ENCODE measurements at regions not wholly inside any gene's neighbourhood (a gene's known extent, or its start where the extent isn't known, plus 50 kb on each side); places are given as distances from the start of the nearest gene placed in this dataset.

DNA sequence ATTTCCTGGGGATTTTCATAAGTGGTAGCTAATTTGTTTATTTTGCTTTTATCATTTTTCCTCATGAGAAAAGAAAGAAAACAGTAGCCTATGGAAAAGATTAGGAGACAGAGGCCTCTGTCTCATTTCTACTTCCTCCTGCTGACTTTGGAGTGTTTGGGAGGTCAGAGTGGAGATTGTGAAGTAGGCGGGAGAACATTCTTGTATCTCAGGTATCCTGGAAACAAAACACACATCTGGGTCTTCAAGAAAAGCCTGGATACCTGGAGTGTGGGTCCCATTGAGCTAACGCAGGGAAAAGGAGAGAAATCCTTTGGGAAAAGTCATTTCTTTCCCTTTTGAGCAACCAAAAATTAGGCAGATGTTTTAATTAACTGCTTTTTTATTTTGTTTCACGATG lies 161.5 kb upstream of the DMAC1 start:
- Histone ChIP-seq H3K9me3 (no peaks in the 10 kb centered on the region), H3K4me1 (no peaks in the 10 kb centered on the region), H3K27ac (no peak overlapping the region), H3K36me3 (no peaks in the 10 kb centered on the region), H3K27me3 (no peaks in the 10 kb centered on the region), H3K4me3 (no peak overlapping the region)
- TF ChIP-seq, protein P1, sequence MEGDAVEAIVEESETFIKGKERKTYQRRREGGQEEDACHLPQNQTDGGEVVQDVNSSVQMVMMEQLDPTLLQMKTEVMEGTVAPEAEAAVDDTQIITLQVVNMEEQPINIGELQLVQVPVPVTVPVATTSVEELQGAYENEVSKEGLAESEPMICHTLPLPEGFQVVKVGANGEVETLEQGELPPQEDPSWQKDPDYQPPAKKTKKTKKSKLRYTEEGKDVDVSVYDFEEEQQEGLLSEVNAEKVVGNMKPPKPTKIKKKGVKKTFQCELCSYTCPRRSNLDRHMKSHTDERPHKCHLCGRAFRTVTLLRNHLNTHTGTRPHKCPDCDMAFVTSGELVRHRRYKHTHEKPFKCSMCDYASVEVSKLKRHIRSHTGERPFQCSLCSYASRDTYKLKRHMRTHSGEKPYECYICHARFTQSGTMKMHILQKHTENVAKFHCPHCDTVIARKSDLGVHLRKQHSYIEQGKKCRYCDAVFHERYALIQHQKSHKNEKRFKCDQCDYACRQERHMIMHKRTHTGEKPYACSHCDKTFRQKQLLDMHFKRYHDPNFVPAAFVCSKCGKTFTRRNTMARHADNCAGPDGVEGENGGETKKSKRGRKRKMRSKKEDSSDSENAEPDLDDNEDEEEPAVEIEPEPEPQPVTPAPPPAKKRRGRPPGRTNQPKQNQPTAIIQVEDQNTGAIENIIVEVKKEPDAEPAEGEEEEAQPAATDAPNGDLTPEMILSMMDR (IDR thresholded peaks at IDR 0.05 in 4 of 5, conservative IDR thresholded peaks at IDR 0.05 in 1 of 5): no peak
- no peak for TF ChIP-seq POLR2A (IDR thresholded peaks at IDR 0.05)
- in situ Hi-C loops (cut with MboI; ENCODE audit: low sequenced_read_pairs in 4 of 4): no loop called here
- no peak for DNase-seq
- intact Hi-C loops (cut with DNase I; ENCODE audit: low total_unique reads): no loop called here
- ATAC-seq: no peak

DNA sequence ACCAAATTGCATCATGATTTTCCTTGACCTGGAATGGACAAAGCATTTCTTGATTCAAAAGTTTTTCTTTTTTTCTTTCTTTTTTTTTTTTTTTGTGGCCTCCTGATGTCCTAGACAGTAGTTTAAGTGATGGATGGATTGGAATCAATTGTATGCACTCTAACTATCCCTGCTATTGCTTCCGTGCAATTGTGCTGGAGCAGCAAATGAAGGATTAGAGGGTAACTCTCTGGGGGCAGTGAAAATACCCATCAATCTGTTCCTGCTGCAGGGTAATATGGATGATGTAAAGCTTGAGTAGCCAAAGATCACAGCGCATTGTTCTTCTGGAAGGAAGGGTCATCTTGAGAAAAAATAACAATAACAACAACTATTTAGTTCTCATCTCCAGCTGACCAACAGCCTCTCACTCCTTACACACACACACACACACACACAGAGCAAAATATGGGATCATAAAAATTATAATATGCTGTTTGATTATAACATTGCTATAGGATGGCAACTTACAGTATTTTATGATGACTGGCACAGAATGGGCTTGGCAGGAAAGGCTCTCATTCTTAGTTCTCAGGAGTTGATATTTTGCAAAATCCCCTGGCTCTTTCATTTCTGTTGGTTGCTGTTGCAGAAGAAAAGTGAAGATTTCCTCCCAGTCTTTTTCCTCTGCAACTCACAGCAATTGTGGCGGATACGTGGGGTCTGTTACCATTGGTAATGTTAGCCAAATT lies 160.9 kb upstream of the DMAC1 start:
- intact Hi-C loops (cut with DNase I; ENCODE audit: low total_unique reads) (no loop called here), in situ Hi-C loops (cut with MboI; ENCODE audit: low sequenced_read_pairs in 4 of 4) (no loop called here)
- H3K9me3 ChIP-seq: no peaks in the 10 kb centered on the region
- no peak for ATAC-seq
- H3K27ac ChIP-seq: no peak overlapping the region
- DNase-seq: no peak
- H3K4me3 ChIP-seq: no peak overlapping the region
- no peaks in the 10 kb centered on the region for H3K27me3 ChIP-seq
- H3K4me1 ChIP-seq: no peaks in the 10 kb centered on the region
- no peaks in the 10 kb centered on the region for H3K36me3 ChIP-seq
- no peak for TF ChIP-seq POLR2A (IDR thresholded peaks at IDR 0.05)
- TF ChIP-seq, protein P1 (IDR thresholded peaks at IDR 0.05 in 4 of 5, conservative IDR thresholded peaks at IDR 0.05 in 1 of 5): no peak

DNA sequence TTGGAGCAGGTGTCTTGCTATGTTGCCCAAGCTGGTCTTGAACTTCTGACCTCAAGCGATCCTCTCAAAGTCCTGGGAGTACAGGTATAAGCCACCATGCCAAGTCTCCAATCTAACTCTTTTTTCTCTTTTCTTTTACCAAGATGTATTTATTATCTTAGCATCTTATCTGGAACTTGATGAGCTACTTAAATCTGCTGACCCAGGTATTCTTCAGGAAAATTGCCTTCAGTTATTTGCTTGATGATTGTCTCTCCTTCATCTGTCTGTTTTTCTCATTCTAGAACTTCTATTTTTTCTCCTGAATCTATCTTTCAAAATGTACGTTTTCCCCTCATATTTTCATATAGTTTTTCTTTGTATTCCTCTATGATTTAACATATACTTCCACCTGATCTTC lies 158.2 kb upstream of the DMAC1 start:
- ATAC-seq (no peak), DNase-seq (no peak)
- in situ Hi-C loops (cut with MboI; ENCODE audit: low sequenced_read_pairs in 4 of 4) (no loop called here), intact Hi-C loops (cut with DNase I; ENCODE audit: low total_unique reads) (no loop called here)
- Histone ChIP-seq H3K4me3 (no peak overlapping the region), H3K4me1 (no peaks in the 10 kb centered on the region), H3K27ac (no peak overlapping the region), H3K36me3 (no peaks in the 10 kb centered on the region), H3K9me3 (no peaks in the 10 kb centered on the region), H3K27me3 (no peaks in the 10 kb centered on the region)
- TF ChIP-seq POLR2A (IDR thresholded peaks at IDR 0.05): no peak

DNA sequence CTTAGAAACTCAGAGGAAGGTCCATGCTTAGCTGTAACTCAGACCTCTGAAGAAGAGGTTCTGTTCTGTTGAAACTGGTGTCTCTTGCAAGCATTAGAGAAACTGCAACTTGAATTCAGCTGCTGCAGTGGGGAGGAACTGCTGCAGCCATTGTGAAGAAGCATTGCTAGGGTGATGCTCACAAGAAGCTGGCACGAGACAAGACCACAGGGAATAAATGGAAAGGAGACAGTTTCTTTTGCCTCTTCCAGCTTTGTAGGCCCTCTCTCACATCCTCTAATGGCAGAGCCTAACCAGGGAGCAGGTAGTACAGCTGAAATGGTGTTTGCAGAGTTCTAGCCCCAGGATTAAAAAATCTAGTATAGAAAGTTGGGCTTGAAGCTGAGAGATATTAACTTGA lies 148.0 kb upstream of the DMAC1 start:
- in situ Hi-C loops (cut with MboI; ENCODE audit: low sequenced_read_pairs in 4 of 4) (no loop called here), intact Hi-C loops (cut with DNase I; ENCODE audit: low total_unique reads) (no loop called here)
- H3K27me3 ChIP-seq: no peaks in the 10 kb centered on the region
- TF ChIP-seq, protein P1 (IDR thresholded peaks at IDR 0.05 in 4 of 5, conservative IDR thresholded peaks at IDR 0.05 in 1 of 5): no peak
- H3K4me3 ChIP-seq: no peak overlapping the region
- no peak for ATAC-seq
- DNase-seq: no peak
- no peak overlapping the region for H3K27ac ChIP-seq
- no peaks in the 10 kb centered on the region for H3K4me1 ChIP-seq
- no peaks in the 10 kb centered on the region for H3K9me3 ChIP-seq
- H3K36me3 ChIP-seq: no peaks in the 10 kb centered on the region

DNA sequence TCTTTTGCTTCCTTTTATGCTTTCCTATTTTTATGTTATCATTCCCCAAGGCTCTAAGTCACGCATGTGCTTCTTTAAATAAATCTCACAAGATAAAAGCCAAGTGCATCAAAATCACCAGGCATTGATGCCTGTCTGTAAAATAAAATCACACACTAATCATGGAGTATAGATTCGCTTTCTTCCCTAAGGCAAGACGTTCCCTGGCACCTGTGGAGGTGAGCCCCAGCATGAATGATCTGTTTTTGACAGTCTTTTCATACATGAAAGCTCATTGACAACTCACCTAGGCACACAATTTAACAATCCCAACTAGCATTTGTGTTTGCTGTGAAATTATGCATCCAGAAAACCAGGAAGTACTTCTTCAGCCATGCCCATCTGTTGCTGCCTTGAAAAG lies 146.9 kb upstream of the DMAC1 start:
- TF ChIP-seq, protein P1 (IDR thresholded peaks at IDR 0.05 in 4 of 5, conservative IDR thresholded peaks at IDR 0.05 in 1 of 5): no peak
- TF ChIP-seq POLR2A (IDR thresholded peaks at IDR 0.05): no peak
- Histone ChIP-seq H3K4me1 (no peaks in the 10 kb centered on the region), H3K36me3 (no peaks in the 10 kb centered on the region), H3K27ac (no peak overlapping the region), H3K9me3 (no peaks in the 10 kb centered on the region), H3K4me3 (no peak overlapping the region), H3K27me3 (no peaks in the 10 kb centered on the region)
- DNase-seq (no peak), ATAC-seq (no peak)
- in situ Hi-C loops (cut with MboI; ENCODE audit: low sequenced_read_pairs in 4 of 4): no loop called here
- intact Hi-C loops (cut with DNase I; ENCODE audit: low total_unique reads): no loop called here

Data from gastrocnemius medialis (tissue), 4 donors.